ELF-1 (cell line): ENCODE measurements at regions not wholly inside any gene's neighbourhood (a gene's known extent, or its start where the extent isn't known, plus 50 kb on each side); places are given as distances from the start of the nearest gene placed in this dataset.

Source experiments
- DNase-seq: peaks from one replicate; pipeline ENCODE4 v3.0.0-alpha.2; 2016; ENCODE audit warnings: low read depth, low spot score

- DNase-seq: no peak
Measured at GRCh38 chr5:133687212-133688061, 75.1 kb upstream of the FSTL4 start.

- no peak for DNase-seq
Measured at GRCh38 chr5:133686566-133686965, 74.2 kb upstream of the FSTL4 start.

- DNase-seq: no peak
Measured at GRCh38 chr5:133685402-133686018, 73.2 kb upstream of the FSTL4 start.

GRCh38 chr5:133683646-133684596 lies 71.6 kb upstream of the FSTL4 start:
- DNase-seq: no peak

- DNase-seq: no peak
Measured at GRCh38 chr5:133682451-133682850, 70.1 kb upstream of the FSTL4 start.

- DNase-seq: no peak
Measured at GRCh38 chr5:133681896-133682295, 69.6 kb upstream of the FSTL4 start.

- DNase-seq: no peak
Measured at GRCh38 chr5:133680830-133681565, 68.7 kb upstream of the FSTL4 start.

GRCh38 chr5:133679534-133679933 lies 67.2 kb upstream of the FSTL4 start:
- no peak for DNase-seq

- no peak for DNase-seq
Measured at GRCh38 chr5:133675376-133676154, 63.2 kb upstream of the FSTL4 start.

- no peak for DNase-seq
Measured at GRCh38 chr5:133670336-133670735, 58.0 kb upstream of the FSTL4 start.

- DNase-seq: no peak
Measured at GRCh38 chr5:133669472-133669871, 57.1 kb upstream of the FSTL4 start.

GRCh38 chr5:133668458-133668857 lies 56.1 kb upstream of the FSTL4 start:
- DNase-seq: no peak

- DNase-seq: no peak
Measured at GRCh38 chr5:133667217-133667616, 54.9 kb upstream of the FSTL4 start.

GRCh38 chr5:133665571-133665970 lies 53.2 kb upstream of the FSTL4 start:
- no peak for DNase-seq

- DNase-seq: no peak
Measured at GRCh38 chr5:133664422-133664821, 52.1 kb upstream of the FSTL4 start.

GRCh38 chr5:133663397-133664054 lies 51.2 kb upstream of the FSTL4 start:
- DNase-seq: no peak

GRCh38 chr5:133662578-133662977 lies 50.2 kb upstream of the FSTL4 start:
- DNase-seq: no peak
